ENCODE measurements at regions not wholly inside any gene's neighbourhood (a gene's known extent, or its start where the extent isn't known, plus 50 kb on each side); places are given as distances from the start of the nearest gene placed in this dataset.

DNA sequence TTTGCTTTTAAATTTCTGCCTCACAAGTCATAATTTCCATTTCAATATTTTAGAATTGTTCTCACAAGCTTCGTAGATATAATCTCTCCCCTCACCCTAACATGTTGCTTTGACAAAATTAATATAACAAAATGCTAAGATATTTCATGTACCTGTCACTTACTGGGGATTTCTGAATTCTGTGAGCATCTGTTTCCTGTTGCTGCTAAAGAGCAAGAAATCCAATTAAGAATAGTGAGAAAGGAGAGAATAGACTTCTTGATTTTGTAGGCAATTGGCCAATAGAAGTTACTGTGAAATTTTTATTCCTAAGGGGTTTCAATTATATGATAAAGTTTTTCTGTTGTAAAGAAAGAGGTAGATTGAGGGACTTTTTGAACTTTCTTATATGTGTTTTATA lies 796.5 kb upstream of the ARRDC3 start:
- no peak for DNase-seq (ENCODE audit: low read depth, low spot score)
- ATAC-seq = no peak
- POLR2A ChIA-PET = no interaction called here
- CTCF ChIA-PET = no interaction called here
- intact Hi-C loops (cut with micrococcal nuclease; ENCODE audit: unreplicated experiment) = no loop called here
- TF ChIP-seq NR2C2 (IDR thresholded peaks at IDR 0.05; ENCODE audit: borderline replicate concordance, control insufficient read depth, insufficient read length, low read depth) (no peak), EZH2 (IDR thresholded peaks at IDR 0.05; ENCODE audit: borderline replicate concordance, control insufficient read depth, low read depth, low read length) (no peak), TCF3 (IDR thresholded peaks at IDR 0.05; ENCODE audit: borderline replicate concordance, insufficient read depth, low read depth, low read length) (no peak), IRF4 (IDR thresholded peaks at IDR 0.05; ENCODE audit: low read depth, low read length) (no peak), ESRRA (IDR thresholded peaks at IDR 0.05; ENCODE audit: low read length) (no peak), CREB1 (IDR thresholded peaks at IDR 0.05; ENCODE audit: low read depth) (no peak)
- Histone ChIP-seq H3K9me3 (replicated peaks; ENCODE audit: control insufficient read depth, insufficient read depth, low read length) (no peaks in the 10 kb centered on the region), H2AFZ (ENCODE audit: control insufficient read depth, low read depth, low read length) (no peak overlapping the region), H3K9ac (ENCODE audit: control insufficient read depth, insufficient read depth, low read length) (no peak overlapping the region), H3K4me3 (no peak overlapping the region), H3K79me2 (ENCODE audit: control insufficient read depth, insufficient read depth, low read length) (no peaks in the 10 kb centered on the region), H3K27ac (ENCODE audit: control insufficient read depth, insufficient read depth) (no peak overlapping the region), H3K4me2 (ENCODE audit: control insufficient read depth, insufficient read depth) (no peak overlapping the region), H4K20me1 (ENCODE audit: control insufficient read depth, insufficient read depth) (no peaks in the 10 kb centered on the region), H3K27me3 (replicated peaks in 1 of 2; ENCODE audit: control insufficient read depth in 2 of 2, insufficient read depth in 2 of 2, low read length in 1 of 2) (no peaks in the 10 kb centered on the region), H3K36me3 (ENCODE audit: control insufficient read depth in 2 of 2, insufficient read depth in 2 of 2, low read length in 1 of 2) (no peaks in the 10 kb centered on the region), H3K4me1 (ENCODE audit: control insufficient read depth, insufficient read depth, low read length) (no peaks in the 10 kb centered on the region)
- FAIRE-seq = no peak
- SMC1A ChIA-PET (ENCODE audit: uncharacterized antibody, unreplicated experiment) = no interaction called here
- 0% methylated on average over 1 of the region's 1 CpG for WGBS (ENCODE audit: insufficient coverage, insufficient replicate concordance, low lambda C conversion rate, missing lambda C conversion rate)
- RAD21 ChIA-PET (ENCODE audit: unreplicated experiment) = no interaction called here
- BruUV-seq (replicated peaks) = no TSS peak
- in situ Hi-C loops (cut with MboI) = no loop called here

DNA sequence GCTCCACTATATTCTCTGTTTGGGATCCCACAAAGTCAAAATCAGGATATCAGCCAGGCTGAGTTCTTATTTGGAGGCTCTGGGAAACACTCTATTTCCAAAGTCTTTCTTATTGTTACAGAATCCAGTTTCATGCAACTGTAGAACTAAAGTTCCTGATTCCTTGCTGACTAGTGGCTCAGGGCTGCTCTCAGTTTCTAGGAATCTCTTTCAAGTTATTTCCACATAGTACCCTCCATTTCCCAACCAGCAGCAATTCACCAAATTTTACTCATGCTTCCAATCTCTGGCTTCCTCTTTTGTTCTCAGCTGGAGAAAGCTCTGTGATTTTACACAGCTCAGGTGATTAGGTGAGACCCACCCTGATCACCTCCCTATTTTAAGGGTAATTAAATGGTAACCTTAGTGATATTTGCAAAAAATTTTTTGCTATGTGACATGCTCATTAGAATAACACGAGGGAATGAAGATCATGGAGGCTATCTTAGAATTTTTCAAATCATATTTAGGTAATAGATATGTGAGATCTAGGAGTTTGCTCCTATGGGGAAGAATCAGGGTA lies 794.9 kb upstream of the ARRDC3 start:
- SMC1A ChIA-PET (ENCODE audit: uncharacterized antibody, unreplicated experiment) = no interaction called here
- POLR2A ChIA-PET = no interaction called here
- Histone ChIP-seq H2AFZ (ENCODE audit: control insufficient read depth, low read depth, low read length) (no peak overlapping the region), H3K27ac (ENCODE audit: control insufficient read depth, insufficient read depth) (no peak overlapping the region), H3K27me3 (replicated peaks in 1 of 2; ENCODE audit: control insufficient read depth in 2 of 2, insufficient read depth in 2 of 2, low read length in 1 of 2) (no peaks in the 10 kb centered on the region), H3K9ac (ENCODE audit: control insufficient read depth, insufficient read depth, low read length) (no peak overlapping the region), H3K36me3 (ENCODE audit: control insufficient read depth in 2 of 2, insufficient read depth in 2 of 2, low read length in 1 of 2) (no peaks in the 10 kb centered on the region), H3K9me3 (replicated peaks; ENCODE audit: control insufficient read depth, insufficient read depth, low read length) (no peaks in the 10 kb centered on the region), H4K20me1 (ENCODE audit: control insufficient read depth, insufficient read depth) (no peaks in the 10 kb centered on the region), H3K79me2 (ENCODE audit: control insufficient read depth, insufficient read depth, low read length) (no peaks in the 10 kb centered on the region), H3K4me2 (ENCODE audit: control insufficient read depth, insufficient read depth) (no peak overlapping the region), H3K4me3 (no peak overlapping the region), H3K4me1 (ENCODE audit: control insufficient read depth, insufficient read depth, low read length) (no peaks in the 10 kb centered on the region)
- no peak for FAIRE-seq
- WGBS (ENCODE audit: insufficient coverage, insufficient replicate concordance, low lambda C conversion rate, missing lambda C conversion rate) = 4% methylated on average over 1 of the region's 1 CpG
- ATAC-seq = no peak
- no peak for DNase-seq (ENCODE audit: low read depth, low spot score)
- no TSS peak for BruUV-seq (replicated peaks)
- CTCF ChIA-PET = no interaction called here
- RAD21 ChIA-PET (ENCODE audit: unreplicated experiment) = no interaction called here
- in situ Hi-C loops (cut with MboI) = no loop called here
- intact Hi-C loops (cut with micrococcal nuclease; ENCODE audit: unreplicated experiment) = no loop called here
- TF ChIP-seq, protein P1, sequence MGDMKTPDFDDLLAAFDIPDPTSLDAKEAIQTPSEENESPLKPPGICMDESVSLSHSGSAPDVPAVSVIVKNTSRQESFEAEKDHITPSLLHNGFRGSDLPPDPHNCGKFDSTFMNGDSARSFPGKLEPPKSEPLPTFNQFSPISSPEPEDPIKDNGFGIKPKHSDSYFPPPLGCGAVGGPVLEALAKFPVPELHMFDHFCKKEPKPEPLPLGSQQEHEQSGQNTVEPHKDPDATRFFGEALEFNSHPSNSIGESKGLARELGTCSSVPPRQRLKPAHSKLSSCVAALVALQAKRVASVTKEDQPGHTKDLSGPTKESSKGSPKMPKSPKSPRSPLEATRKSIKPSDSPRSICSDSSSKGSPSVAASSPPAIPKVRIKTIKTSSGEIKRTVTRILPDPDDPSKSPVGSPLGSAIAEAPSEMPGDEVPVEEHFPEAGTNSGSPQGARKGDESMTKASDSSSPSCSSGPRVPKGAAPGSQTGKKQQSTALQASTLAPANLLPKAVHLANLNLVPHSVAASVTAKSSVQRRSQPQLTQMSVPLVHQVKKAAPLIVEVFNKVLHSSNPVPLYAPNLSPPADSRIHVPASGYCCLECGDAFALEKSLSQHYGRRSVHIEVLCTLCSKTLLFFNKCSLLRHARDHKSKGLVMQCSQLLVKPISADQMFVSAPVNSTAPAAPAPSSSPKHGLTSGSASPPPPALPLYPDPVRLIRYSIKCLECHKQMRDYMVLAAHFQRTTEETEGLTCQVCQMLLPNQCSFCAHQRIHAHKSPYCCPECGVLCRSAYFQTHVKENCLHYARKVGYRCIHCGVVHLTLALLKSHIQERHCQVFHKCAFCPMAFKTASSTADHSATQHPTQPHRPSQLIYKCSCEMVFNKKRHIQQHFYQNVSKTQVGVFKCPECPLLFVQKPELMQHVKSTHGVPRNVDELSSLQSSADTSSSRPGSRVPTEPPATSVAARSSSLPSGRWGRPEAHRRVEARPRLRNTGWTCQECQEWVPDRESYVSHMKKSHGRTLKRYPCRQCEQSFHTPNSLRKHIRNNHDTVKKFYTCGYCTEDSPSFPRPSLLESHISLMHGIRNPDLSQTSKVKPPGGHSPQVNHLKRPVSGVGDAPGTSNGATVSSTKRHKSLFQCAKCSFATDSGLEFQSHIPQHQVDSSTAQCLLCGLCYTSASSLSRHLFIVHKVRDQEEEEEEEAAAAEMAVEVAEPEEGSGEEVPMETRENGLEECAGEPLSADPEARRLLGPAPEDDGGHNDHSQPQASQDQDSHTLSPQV (IDR thresholded peaks at IDR 0.05) = no peak
- no peak for TF ChIP-seq PML (IDR thresholded peaks at IDR 0.05; ENCODE audit: low read length)
- TF ChIP-seq LARP7 (IDR thresholded peaks at IDR 0.05) = no peak

All from GM12878 (cell line).